LNCaP clone FGC (cell line): ENCODE measurements at regions not wholly inside any gene's neighbourhood (a gene's known extent, or its start where the extent isn't known, plus 50 kb on each side); places are given as distances from the start of the nearest gene placed in this dataset.

Experiments used
- DNase-seq: peaks from one replicate; pipeline ENCODE4 v3.0.0-alpha.2; 2011; ENCODE audit warnings: low read depth
- H3K4me3 ChIP-seq: 2 replicates; pipeline ENCODE4 v1.5.1; 2011; ENCODE audit warnings: mild to moderate bottlenecking, low read depth, low read length, control low read depth
- CTCF ChIP-seq: IDR thresholded peaks from 2 replicates; pipeline ENCODE4 v1.5.1; 2012; ENCODE audit warnings: mild to moderate bottlenecking; ENCODE audit not compliant: control insufficient read depth, insufficient read depth; ENCODE audit errors: extremely low read depth

- no peak for TF ChIP-seq CTCF
- no peak overlapping the region for H3K4me3 ChIP-seq
- DNase-seq, result no peak
Measured at GRCh38 chr1:61539720-61540462, 185.1 kb downstream of the TM2D1 start.

GRCh38 chr1:61538228-61538627 lies 186.7 kb downstream of the TM2D1 start:
- no peak for DNase-seq
- TF ChIP-seq CTCF, result no peak
- no peak overlapping the region for H3K4me3 ChIP-seq

GRCh38 chr1:61536174-61537108 lies 188.5 kb downstream of the TM2D1 start:
- H3K4me3 ChIP-seq, result no peak overlapping the region
- TF ChIP-seq CTCF, result no peak
- DNase-seq, result no peak

GRCh38 chr1:61534847-61535246 lies 190.1 kb downstream of the TM2D1 start:
- TF ChIP-seq CTCF, result no peak
- no peak overlapping the region for H3K4me3 ChIP-seq
- DNase-seq, result no peak

GRCh38 chr1:61533546-61533945 lies 191.4 kb downstream of the TM2D1 start:
- no peak overlapping the region for H3K4me3 ChIP-seq
- DNase-seq, result no peak
- TF ChIP-seq CTCF, result no peak

GRCh38 chr1:61531716-61532115 lies 193.2 kb downstream of the TM2D1 start:
- no peak for DNase-seq
- no peak overlapping the region for H3K4me3 ChIP-seq
- TF ChIP-seq CTCF, result no peak
